ENCODE measurements at regions not wholly inside any gene's neighbourhood (a gene's known extent, or its start where the extent isn't known, plus 50 kb on each side); places are given as distances from the start of the nearest gene placed in this dataset.

DNA sequence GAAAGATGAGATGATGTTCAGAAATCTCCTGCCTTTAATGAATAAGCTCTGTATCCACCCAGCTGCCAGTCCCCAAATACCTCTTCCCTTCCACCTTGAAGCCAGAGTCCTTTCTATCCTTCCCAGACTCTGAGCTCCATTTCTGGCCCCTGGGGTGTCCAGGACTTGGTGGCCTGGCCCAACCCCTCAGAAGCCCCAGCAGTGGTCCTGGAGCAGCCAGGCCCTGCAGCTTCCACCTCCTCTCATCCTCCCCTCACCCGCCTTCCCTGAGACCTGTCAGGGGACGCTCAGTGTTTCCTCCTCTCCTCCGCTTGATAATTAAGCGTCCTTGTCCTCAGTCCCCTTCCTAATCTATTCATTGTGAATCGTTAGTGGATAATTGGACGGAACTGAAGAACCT is 95.2 kb upstream of the CCL1 start:
- Histone ChIP-seq H3K36me3 (no peaks in the 10 kb centered on the region), H3K4me3 (no peak overlapping the region), H3K27ac (no peak overlapping the region), H3K4me1 (ENCODE audit: insufficient read depth) (no peaks in the 10 kb centered on the region), H3K27me3 (no peaks in the 10 kb centered on the region), H3K9me3 (no peaks in the 10 kb centered on the region)
- TF ChIP-seq POLR2A (IDR thresholded peaks at IDR 0.05) = no peak
- no peak for TF ChIP-seq CTCF (IDR thresholded peaks at IDR 0.05)
- no peak for TF ChIP-seq EP300 (IDR thresholded peaks at IDR 0.05)
- intact Hi-C loops (cut with DNase I) = no loop called here
- no peak for DNase-seq
- 28 to 36% (median 29%) methylated on average over 6 of the region's 6 CpGs for whole genome bisulfite sequencing, 3 donors

DNA sequence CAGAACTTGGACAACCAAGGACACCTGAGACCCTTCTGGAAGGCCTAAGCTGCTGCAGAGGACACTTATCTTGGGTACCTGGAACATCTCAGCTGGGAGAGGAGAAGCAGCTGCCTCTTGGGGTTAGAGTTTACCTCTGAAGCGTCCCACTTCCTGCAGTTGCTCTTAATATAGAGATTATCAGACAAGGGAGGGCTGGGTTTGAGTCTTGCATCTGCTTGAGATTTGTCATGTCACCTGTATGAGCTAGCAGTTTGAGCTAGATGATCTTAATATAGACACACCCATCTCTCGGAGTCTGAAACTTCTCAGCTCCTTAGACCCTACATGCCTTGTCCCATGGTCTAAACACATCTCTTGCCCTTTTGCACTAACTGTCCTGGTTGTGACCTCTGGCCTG is 93.1 kb upstream of the CCL1 start:
- DNase-seq = no peak
- H3K4me3 ChIP-seq = no peak overlapping the region
- 62 to 75% (median 63%) methylated on average over 2 of the region's 2 CpGs for WGBS, 3 donors
- H3K9me3 ChIP-seq = no peaks in the 10 kb centered on the region
- intact Hi-C loops (cut with DNase I) = no loop called here
- no peak overlapping the region for H3K27ac ChIP-seq
- no peaks in the 10 kb centered on the region for H3K27me3 ChIP-seq
- TF ChIP-seq EP300 (IDR thresholded peaks at IDR 0.05) = no peak
- TF ChIP-seq CTCF (IDR thresholded peaks at IDR 0.05) = no peak
- TF ChIP-seq POLR2A (IDR thresholded peaks at IDR 0.05) = no peak
- H3K36me3 ChIP-seq = no peaks in the 10 kb centered on the region
- H3K4me1 ChIP-seq (ENCODE audit: insufficient read depth) = no peaks in the 10 kb centered on the region

GRCh38 chr17:34452769-34453168 is 89.7 kb upstream of the CCL1 start:
- no peak for TF ChIP-seq POLR2A (IDR thresholded peaks at IDR 0.05)
- TF ChIP-seq EP300 (IDR thresholded peaks at IDR 0.05) = no peak
- no peak for TF ChIP-seq CTCF (IDR thresholded peaks at IDR 0.05)
- Histone ChIP-seq H3K4me3 (no peak overlapping the region), H3K36me3 (no peaks in the 10 kb centered on the region), H3K27me3 (no peaks in the 10 kb centered on the region), H3K9me3 (no peaks in the 10 kb centered on the region), H3K27ac (no peak overlapping the region), H3K4me1 (ENCODE audit: insufficient read depth) (no peaks in the 10 kb centered on the region)
- DNase-seq = no peak
- 66 to 81% (median 69%) methylated on average over 2 of the region's 2 CpGs for WGBS, 3 donors
- intact Hi-C loops (cut with DNase I) = no loop called here

- no peaks in the 10 kb centered on the region for H3K9me3 ChIP-seq
- no peaks in the 10 kb centered on the region for H3K27me3 ChIP-seq
- H3K4me3 ChIP-seq = no peak overlapping the region
- WGBS, 3 donors = 61 to 75% (median 64%) methylated on average over 2 of the region's 2 CpGs
- intact Hi-C loops (cut with DNase I) = no loop called here
- H3K4me1 ChIP-seq (ENCODE audit: insufficient read depth) = no peaks in the 10 kb centered on the region
- no peaks in the 10 kb centered on the region for H3K36me3 ChIP-seq
- TF ChIP-seq CTCF (IDR thresholded peaks at IDR 0.05) = no peak
- no peak for TF ChIP-seq POLR2A (IDR thresholded peaks at IDR 0.05)
- no peak for TF ChIP-seq EP300 (IDR thresholded peaks at IDR 0.05)
- DNase-seq = no peak
- no peak overlapping the region for H3K27ac ChIP-seq
Measured at GRCh38 chr17:34451313-34451712, 88.3 kb upstream of the CCL1 start.

DNA sequence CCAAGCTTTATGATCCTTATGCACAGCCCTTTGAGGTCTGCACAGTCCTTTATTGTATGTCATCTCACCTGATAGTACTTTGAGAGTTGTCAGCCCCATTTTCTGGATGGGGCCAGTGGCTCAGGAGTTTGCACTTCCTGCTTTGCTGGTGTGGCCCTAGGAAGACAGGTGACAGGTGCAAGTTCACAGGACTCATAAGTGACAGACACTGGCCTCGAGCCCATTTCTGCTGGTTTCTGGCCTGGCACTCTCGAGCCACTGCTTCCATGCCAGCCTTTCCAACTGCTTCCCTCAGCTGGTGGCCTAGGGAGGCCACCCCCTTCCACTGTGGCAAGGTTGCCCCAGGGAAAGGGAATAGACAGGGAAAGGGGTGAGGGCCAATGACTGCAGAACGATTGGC is 84.4 kb upstream of the CCL1 start:
- Histone ChIP-seq H3K27me3 (no peaks in the 10 kb centered on the region), H3K4me3 (no peak overlapping the region), H3K4me1 (ENCODE audit: insufficient read depth) (no peaks in the 10 kb centered on the region), H3K27ac (no peak overlapping the region), H3K9me3 (no peaks in the 10 kb centered on the region), H3K36me3 (no peaks in the 10 kb centered on the region)
- no peak for TF ChIP-seq EP300 (IDR thresholded peaks at IDR 0.05)
- TF ChIP-seq POLR2A (IDR thresholded peaks at IDR 0.05) = no peak
- TF ChIP-seq CTCF (IDR thresholded peaks at IDR 0.05) = no peak
- intact Hi-C loops (cut with DNase I) = no loop called here
- WGBS, 3 donors = 38 to 52% (median 45%) methylated on average over 3 of the region's 3 CpGs
- no peak for DNase-seq
